Thoracic aorta (tissue), 2 donors: ENCODE measurements at regions not wholly inside any gene's neighbourhood (a gene's known extent, or its start where the extent isn't known, plus 50 kb on each side); places are given as distances from the start of the nearest gene placed in this dataset.

Experiments used
- ATAC-seq: fragments of 150-250 bp; one replicate; pipeline ENCODE4 v1.8.0; 2017; ENCODE audit warnings: low read depth; ENCODE audit not compliant: insufficient number of reproducible peaks, low FRiP score
- DNase-seq: peaks from one replicate; pipeline ENCODE4 v3.0.0-alpha.2; 2020; ENCODE audit warnings: low spot score
- H3K27ac ChIP-seq, 2 donors: fragments of 200-600 bp; sonication (generic); 1 replicate in 1 of 2; 2 replicates in 1 of 2; pipeline ENCODE4 v1.5.1; 2016; ENCODE audit warnings: mild to moderate bottlenecking in 2 of 2, moderate library complexity in 2 of 2
- H3K27me3 ChIP-seq: fragments of 200-600 bp; sonication (generic); replicated peaks from 2 replicates; pipeline ENCODE4 v1.6.0; 2016; ENCODE audit warnings: mild to moderate bottlenecking; ENCODE audit not compliant: insufficient read depth
- H3K36me3 ChIP-seq: fragments of 200-600 bp; sonication (generic); one replicate; pipeline ENCODE4 v1.5.1; 2016
- H3K4me1 ChIP-seq, 2 donors: fragments of 200-600 bp; sonication (generic); 1 replicate in 1 of 2; 2 replicates in 1 of 2; pipeline versions ENCODE4 v1.5.1 to v1.6.0; 2016; ENCODE audit warnings: low read depth in 2 of 2, mild to moderate bottlenecking in 1 of 2; ENCODE audit not compliant: control insufficient read depth in 1 of 2
- H3K4me3 ChIP-seq: fragments of 200-600 bp; sonication (generic); 2 replicates; pipeline ENCODE4 v1.5.1; 2016; ENCODE audit warnings: mild to moderate bottlenecking
- H3K9me3 ChIP-seq: fragments of 200-600 bp; sonication (generic); 2 replicates; pipeline ENCODE4 v1.5.1; 2016
- CTCF ChIP-seq: fragments of 200-600 bp; sonication (generic); IDR thresholded peaks from one replicate; pipeline ENCODE4 v1.5.1; 2019; ENCODE audit warnings: antibody characterized with exemption

GRCh38 chr2:181252262-181253148 is 204.7 kb upstream of the ITGA4 start:
- H3K27ac ChIP-seq: no peak overlapping the region
- no peaks in the 10 kb centered on the region for H3K9me3 ChIP-seq
- H3K27me3 ChIP-seq: no peaks in the 10 kb centered on the region
- H3K4me1 ChIP-seq: no peaks in the 10 kb centered on the region
- DNase-seq (no peak), ATAC-seq (no peak)
- H3K4me3 ChIP-seq: no peak overlapping the region
- H3K36me3 ChIP-seq: no peaks in the 10 kb centered on the region
- TF ChIP-seq CTCF: no peak

DNA sequence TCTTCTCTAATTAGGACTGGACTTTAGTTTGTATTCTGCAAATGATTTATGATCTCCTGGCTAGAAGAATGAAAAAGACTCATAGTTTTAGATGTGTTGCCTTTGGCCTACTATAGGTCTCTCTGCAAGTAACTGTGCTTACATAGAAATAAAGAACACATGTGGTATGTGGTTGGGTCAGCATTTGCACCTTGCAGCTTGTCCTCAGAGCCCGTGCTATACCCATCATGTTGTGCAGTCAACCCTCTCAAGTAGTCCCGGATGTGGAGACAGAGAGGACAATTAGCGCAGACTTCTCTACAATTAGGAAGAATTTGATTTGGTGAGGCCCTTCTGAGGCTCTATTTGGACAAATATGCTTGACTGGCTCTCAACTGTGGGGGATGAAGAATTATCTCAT is 203.7 kb upstream of the ITGA4 start:
- H3K36me3 ChIP-seq: no peaks in the 10 kb centered on the region
- no peak overlapping the region for H3K4me3 ChIP-seq
- no peaks in the 10 kb centered on the region for H3K9me3 ChIP-seq
- no peaks in the 10 kb centered on the region for H3K27me3 ChIP-seq
- H3K4me1 ChIP-seq: no peaks in the 10 kb centered on the region
- H3K27ac ChIP-seq: no peak overlapping the region
- no peak for TF ChIP-seq CTCF
- no peak for ATAC-seq
- DNase-seq: no peak

GRCh38 chr2:181255651-181256050 is 201.5 kb upstream of the ITGA4 start:
- Histone ChIP-seq H3K27me3 (no peaks in the 10 kb centered on the region), H3K9me3 (no peaks in the 10 kb centered on the region), H3K36me3 (no peaks in the 10 kb centered on the region), H3K4me3 (no peak overlapping the region), H3K27ac (no peak overlapping the region), H3K4me1 (no peaks in the 10 kb centered on the region)
- ATAC-seq (no peak), DNase-seq (no peak)
- no peak for TF ChIP-seq CTCF

GRCh38 chr2:181258720-181259119 is 198.5 kb upstream of the ITGA4 start:
- H3K36me3 ChIP-seq: no peaks in the 10 kb centered on the region
- no peak for ATAC-seq

DNA sequence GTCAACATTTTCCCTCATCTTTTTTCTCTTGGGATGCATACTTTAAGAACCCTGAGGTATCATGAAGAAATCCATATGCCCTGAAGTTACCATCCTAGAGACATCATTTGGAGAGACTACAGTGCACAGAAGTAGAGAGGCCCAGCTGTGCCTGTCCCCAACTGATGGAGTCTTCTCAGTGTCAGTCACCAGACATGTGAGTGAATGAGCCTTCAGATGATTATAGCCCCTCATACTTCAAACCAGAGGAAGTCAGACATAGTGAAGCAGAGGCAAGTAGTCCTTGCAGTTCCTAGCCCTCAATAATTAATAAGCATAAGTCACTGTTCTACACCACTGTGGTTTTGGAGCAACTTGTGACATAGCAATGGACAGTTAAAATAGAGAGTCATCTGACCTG is 194.4 kb upstream of the ITGA4 start:
- no peak for TF ChIP-seq CTCF
- Histone ChIP-seq H3K9me3 (no peaks in the 10 kb centered on the region), H3K27ac (no peak overlapping the region), H3K36me3 (no peaks in the 10 kb centered on the region), H3K4me3 (no peak overlapping the region), H3K4me1 (no peaks in the 10 kb centered on the region), H3K27me3 (no peaks in the 10 kb centered on the region)
- no peak for ATAC-seq
- DNase-seq: no peak

More at GRCh38 chr2:181258720-181259119, 198.5 kb upstream of the ITGA4 start:
- Histone ChIP-seq H3K27me3 (no peaks in the 10 kb centered on the region), H3K4me1 (no peaks in the 10 kb centered on the region), H3K4me3 (no peak overlapping the region), H3K27ac (no peak overlapping the region), H3K9me3 (no peaks in the 10 kb centered on the region)
- DNase-seq: no peak
- no peak for TF ChIP-seq CTCF
